ENCODE measurements at regions not wholly inside any gene's neighbourhood (a gene's known extent, or its start where the extent isn't known, plus 50 kb on each side); places are given as distances from the start of the nearest gene placed in this dataset.

DNA sequence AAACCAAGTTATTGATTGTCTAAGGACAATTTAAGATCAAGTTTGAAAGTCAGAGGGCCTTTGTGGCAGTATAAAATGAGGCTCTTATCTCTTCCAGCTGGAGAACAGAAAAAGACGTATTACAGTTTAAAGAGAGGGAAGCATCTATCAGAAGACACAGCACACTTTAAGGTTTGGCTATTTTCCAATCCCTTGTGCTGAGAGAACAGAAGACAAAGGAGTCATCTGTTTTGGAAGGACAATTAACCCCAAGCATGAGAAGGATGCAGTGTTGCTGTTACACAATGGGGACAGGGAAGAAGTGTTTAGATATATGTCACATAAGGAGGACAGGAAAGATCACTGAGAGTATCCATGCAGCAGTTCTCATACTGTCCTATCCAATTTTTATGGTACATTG, 1224.2 kb upstream of the SORCS1 start:
- TF ChIP-seq POLR2AphosphoS5 (IDR thresholded peaks at IDR 0.05; ENCODE audit: borderline replicate concordance, low read depth, low read length) (no peak), EZH2 (IDR thresholded peaks at IDR 0.05) (no peak)

All from SK-N-MC (cell line).